H9 (cell line): ENCODE measurements at regions not wholly inside any gene's neighbourhood (a gene's known extent, or its start where the extent isn't known, plus 50 kb on each side); places are given as distances from the start of the nearest gene placed in this dataset.

Source experiments
- DNase-seq: peaks from one replicate; pipeline ENCODE4 v3.0.0-alpha.2; 2017
- H2AFZ ChIP-seq: one replicate; pipeline ENCODE4 v1.6.1; 2013; ENCODE audit warnings: mild to moderate bottlenecking, low read length, control low read depth, moderate library complexity
- H2AK5ac ChIP-seq: 2 replicates; pipeline ENCODE4 v1.6.1; 2013; ENCODE audit warnings: low read length, control low read depth, mixed read lengths; ENCODE audit not compliant: insufficient read length
- H2BK120ac ChIP-seq: one replicate; pipeline ENCODE4 v1.6.1; 2013; ENCODE audit warnings: low read depth, mild to moderate bottlenecking, low read length, control low read depth, inconsistent platforms; ENCODE audit not compliant: poor library complexity, severe bottlenecking
- H2BK12ac ChIP-seq: 2 replicates; pipeline ENCODE4 v1.6.1; 2013; ENCODE audit warnings: low read length, control low read depth, mixed read lengths, low read depth; ENCODE audit not compliant: insufficient read length
- H2BK15ac ChIP-seq: 2 replicates; pipeline ENCODE4 v1.6.1; 2013; ENCODE audit warnings: low read depth, low read length, control low read depth
- H2BK20ac ChIP-seq: one replicate; pipeline ENCODE4 v1.6.1; 2013; ENCODE audit warnings: low read depth, mild to moderate bottlenecking, low read length, control low read depth, inconsistent platforms; ENCODE audit not compliant: poor library complexity, severe bottlenecking
- H2BK5ac ChIP-seq: 2 replicates; pipeline ENCODE4 v1.6.1; 2013; ENCODE audit warnings: low read length, control low read depth, mixed read lengths; ENCODE audit not compliant: insufficient read length
- H3K14ac ChIP-seq: 2 replicates; pipeline ENCODE4 v1.6.1; 2013; ENCODE audit warnings: low read length, control low read depth; ENCODE audit not compliant: insufficient read depth
- H3K18ac ChIP-seq: 2 replicates; pipeline ENCODE4 v1.6.1; 2013; ENCODE audit warnings: low read depth, mild to moderate bottlenecking, mixed read lengths, low read length, control low read depth; ENCODE audit not compliant: insufficient read length
- H3K23ac ChIP-seq: 2 replicates; pipeline ENCODE4 v1.6.1; 2013; ENCODE audit warnings: low read length, control low read depth, mixed read lengths, low read depth; ENCODE audit not compliant: insufficient read length
- H3K23me2 ChIP-seq: 2 replicates; pipeline ENCODE4 v1.6.1; 2013; ENCODE audit warnings: low read depth, mild to moderate bottlenecking, mixed read lengths, low read length, control low read depth; ENCODE audit not compliant: insufficient read length, poor library complexity, severe bottlenecking
- H3K27ac ChIP-seq: 2 replicates; pipeline ENCODE4 v1.5.1; 2013; ENCODE audit warnings: low read length, control low read depth, mixed read lengths, low read depth; ENCODE audit not compliant: insufficient read length
- H3K27me3 ChIP-seq: 2 replicates; pipeline ENCODE4 v1.6.1; 2013; ENCODE audit warnings: low read length, control low read depth, inconsistent platforms; ENCODE audit not compliant: insufficient read depth
- H3K4ac ChIP-seq: 2 replicates; pipeline ENCODE4 v1.6.1; 2013; ENCODE audit warnings: low read depth, mild to moderate bottlenecking, control low read depth, inconsistent platforms, low read length, moderate library complexity
- H3K4me1 ChIP-seq: 2 replicates; pipeline ENCODE4 v1.6.1; 2013; ENCODE audit warnings: low read length, control low read depth, inconsistent platforms; ENCODE audit not compliant: insufficient read depth
- H3K4me2 ChIP-seq: 2 replicates; pipeline ENCODE4 v1.6.1; 2013; ENCODE audit warnings: low read length, control low read depth, mixed read lengths; ENCODE audit not compliant: insufficient read length, insufficient read depth
- H3K56ac ChIP-seq: 2 replicates; pipeline ENCODE4 v1.6.1; 2013; ENCODE audit warnings: low read depth, mild to moderate bottlenecking, mixed read lengths, low read length, control low read depth; ENCODE audit not compliant: insufficient read length
- H3K79me1 ChIP-seq: 2 replicates; pipeline ENCODE4 v1.6.1; 2013; ENCODE audit warnings: low read depth, mild to moderate bottlenecking, moderate library complexity, low read length, control low read depth, inconsistent platforms; ENCODE audit not compliant: insufficient read depth, poor library complexity, severe bottlenecking
- H3K79me2 ChIP-seq: 2 replicates; pipeline ENCODE4 v1.6.1; 2013; ENCODE audit warnings: low read length, control low read depth, inconsistent platforms; ENCODE audit not compliant: insufficient read depth
- H3K9ac ChIP-seq: 2 replicates; pipeline ENCODE4 v1.6.1; 2013; ENCODE audit warnings: low read length, control low read depth, mixed read lengths; ENCODE audit not compliant: insufficient read length; ENCODE audit errors: extremely low read depth
- H3K9me3 ChIP-seq: one replicate; pipeline ENCODE4 v1.6.1; 2013; ENCODE audit warnings: low read depth, low read length, inconsistent platforms; ENCODE audit not compliant: control insufficient read depth
- H3T11ph ChIP-seq: one replicate; pipeline ENCODE4 v1.6.1; 2013; ENCODE audit warnings: mild to moderate bottlenecking, low read length, control low read depth, inconsistent platforms
- H4K20me1 ChIP-seq: one replicate; pipeline ENCODE4 v1.6.1; 2013; ENCODE audit not compliant: control insufficient read depth, insufficient read length, insufficient read depth
- H4K5ac ChIP-seq: 2 replicates; pipeline ENCODE4 v1.6.1; 2013; ENCODE audit warnings: low read depth, mild to moderate bottlenecking, mixed read lengths, low read length, control low read depth; ENCODE audit not compliant: insufficient read length
- H4K8ac ChIP-seq: replicated peaks from 2 replicates; pipeline ENCODE4 v1.6.1; 2013; ENCODE audit warnings: low read length, control low read depth, mixed read lengths, low read depth; ENCODE audit not compliant: insufficient read length
- H4K91ac ChIP-seq: 2 replicates; pipeline ENCODE4 v1.6.1; 2013; ENCODE audit warnings: low read depth, mild to moderate bottlenecking, moderate library complexity, mixed read lengths, low read length, control low read depth; ENCODE audit not compliant: insufficient read length
- H3K27ac Mint-ChIP-seq, 3 experiments: 2 replicates in 2 of 3; 3 replicates in 1 of 3; pipeline ENCODE4 v1.8.0; 2020 to 2021; ENCODE audit warnings: mixed read lengths in 3 of 3, mild to moderate bottlenecking in 1 of 3, moderate library complexity in 1 of 3
- H3K27me3 Mint-ChIP-seq: 2 replicates; pipeline ENCODE4 v1.8.0; 2021; ENCODE audit warnings: low read depth, mild to moderate bottlenecking, moderate library complexity, mixed read lengths
- H3K36me3 Mint-ChIP-seq, 3 experiments: 2 replicates in 2 of 3; 3 replicates in 1 of 3; pipeline ENCODE4 v1.8.0; 2020 to 2021; ENCODE audit warnings: low read depth in 3 of 3, mixed read lengths in 3 of 3; ENCODE audit not compliant: insufficient read depth in 1 of 3
- H3K4me1 Mint-ChIP-seq, 2 experiments: 2 replicates each; pipeline ENCODE4 v1.8.0; 2020; ENCODE audit warnings: mixed read lengths in 2 of 2
- H3K4me3 Mint-ChIP-seq, 2 experiments: 2 replicates in 1 of 2; 3 replicates in 1 of 2; pipeline ENCODE4 v1.8.0; 2020 to 2021; ENCODE audit warnings: mild to moderate bottlenecking in 2 of 2, mixed read lengths in 2 of 2, moderate library complexity in 1 of 2
- H3K9me3 Mint-ChIP-seq, 2 experiments: 2 replicates in 1 of 2; 3 replicates in 1 of 2; pipeline ENCODE4 v1.8.0; 2020; ENCODE audit warnings: mild to moderate bottlenecking in 2 of 2, mixed read lengths in 2 of 2, moderate library complexity in 1 of 2
- WGBS: extraction: QIAGEN DNeasy Blood & Tissue Kit; methylation state at CpG from one replicate; pipeline ENCODE4 v1.1.7; 2013; ENCODE audit warnings: missing lambda C conversion rate, low lambda C conversion rate, mixed read lengths; ENCODE audit not compliant: insufficient read length; ENCODE audit errors: extremely low coverage; 5-methylcytosine and 5-hydroxymethylcytosine counted together
- TF ChIP-seq, protein P1 (sequence below): fragments of 200-600 bp; sonication (generic); conservative IDR thresholded peaks from 3 replicates; pipeline ENCODE4 v1.8.0; 2021; ENCODE audit warnings: antibody characterized with exemption, mild to moderate bottlenecking

DNA sequence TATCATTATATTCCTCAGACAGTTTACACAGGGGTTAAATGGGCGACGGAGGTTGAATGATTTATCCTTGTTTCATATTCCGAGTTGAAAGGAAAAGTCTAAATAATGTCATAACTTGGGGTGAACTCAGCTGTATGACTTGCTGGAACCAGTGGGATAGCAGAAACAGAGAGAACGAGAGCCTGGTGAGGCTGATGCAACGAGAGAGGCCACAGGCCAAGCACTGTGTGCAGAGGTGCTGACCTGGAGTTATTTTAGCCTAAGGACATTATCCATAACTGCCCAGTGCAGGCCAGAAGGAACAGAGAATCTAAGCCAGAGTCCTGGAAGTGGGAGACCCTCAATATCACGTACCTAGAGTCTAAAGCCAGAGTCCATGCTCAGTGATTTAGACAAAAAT lies 394.9 kb downstream of the MAFB start:
- Histone ChIP-seq H3K27ac (no peak overlapping the region), H2BK20ac (no peak overlapping the region), H2BK15ac (no peak overlapping the region), H3K4me2 (no peak overlapping the region), H3K56ac (no peak overlapping the region), H3K4ac (no peak overlapping the region), H4K20me1 (no peaks in the 10 kb centered on the region), H2BK120ac (no peak overlapping the region), H4K91ac (no peak overlapping the region), H3K18ac (no peak overlapping the region), H4K8ac (no peak overlapping the region), H3K23me2 (no peaks in the 10 kb centered on the region), H3T11ph (no peak overlapping the region), H3K4me1 (no peaks in the 10 kb centered on the region), H3K9ac (no peak overlapping the region), H3K79me2 (no peaks in the 10 kb centered on the region), H3K9me3 (no peaks in the 10 kb centered on the region), H2AK5ac (no peak overlapping the region), H3K79me1 (no peaks in the 10 kb centered on the region), H4K5ac (no peak overlapping the region), H2BK12ac (no peak overlapping the region), H2BK5ac (no peak overlapping the region), H2AFZ (no peak overlapping the region), H3K27me3 (no peaks in the 10 kb centered on the region), H3K23ac (no peak overlapping the region), H3K14ac (no peak overlapping the region)
- WGBS = no CpG with 5 or more reads among the region's 6 CpGs
- TF ChIP-seq, protein P1, sequence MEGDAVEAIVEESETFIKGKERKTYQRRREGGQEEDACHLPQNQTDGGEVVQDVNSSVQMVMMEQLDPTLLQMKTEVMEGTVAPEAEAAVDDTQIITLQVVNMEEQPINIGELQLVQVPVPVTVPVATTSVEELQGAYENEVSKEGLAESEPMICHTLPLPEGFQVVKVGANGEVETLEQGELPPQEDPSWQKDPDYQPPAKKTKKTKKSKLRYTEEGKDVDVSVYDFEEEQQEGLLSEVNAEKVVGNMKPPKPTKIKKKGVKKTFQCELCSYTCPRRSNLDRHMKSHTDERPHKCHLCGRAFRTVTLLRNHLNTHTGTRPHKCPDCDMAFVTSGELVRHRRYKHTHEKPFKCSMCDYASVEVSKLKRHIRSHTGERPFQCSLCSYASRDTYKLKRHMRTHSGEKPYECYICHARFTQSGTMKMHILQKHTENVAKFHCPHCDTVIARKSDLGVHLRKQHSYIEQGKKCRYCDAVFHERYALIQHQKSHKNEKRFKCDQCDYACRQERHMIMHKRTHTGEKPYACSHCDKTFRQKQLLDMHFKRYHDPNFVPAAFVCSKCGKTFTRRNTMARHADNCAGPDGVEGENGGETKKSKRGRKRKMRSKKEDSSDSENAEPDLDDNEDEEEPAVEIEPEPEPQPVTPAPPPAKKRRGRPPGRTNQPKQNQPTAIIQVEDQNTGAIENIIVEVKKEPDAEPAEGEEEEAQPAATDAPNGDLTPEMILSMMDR = no peak
- DNase-seq = no peak
- no peaks in the 10 kb centered on the region; a peak in 1 of 7 replicates for H3K36me3 Mint-ChIP-seq
- no peak overlapping the region for H3K4me3 Mint-ChIP-seq
- H3K27me3 Mint-ChIP-seq = no peaks in the 10 kb centered on the region
- no peak overlapping the region; a peak in 1 of 7 replicates for H3K27ac Mint-ChIP-seq
- H3K9me3 Mint-ChIP-seq = peaks cover 0 to 2% of the 10 kb centered on the region in 2 experiments; a peak in 1 of 5 replicates
- peaks cover 5 to 8% of the 10 kb centered on the region in 2 experiments for H3K4me1 Mint-ChIP-seq
